ENCODE measurements at regions not wholly inside any gene's neighbourhood (a gene's known extent, or its start where the extent isn't known, plus 50 kb on each side); places are given as distances from the start of the nearest gene placed in this dataset.

- H3K56ac ChIP-seq (replicated peaks; ENCODE audit: insufficient read length, low read depth, low read length): no peak overlapping the region
- H2BK12ac ChIP-seq (ENCODE audit: low read depth, low read length): no peak overlapping the region
- no peak for FAIRE-seq
- H3K23ac ChIP-seq (ENCODE audit: insufficient read length): no peak overlapping the region
- H2BK20ac ChIP-seq (ENCODE audit: low read length): no peak overlapping the region
- peaks cover 0 to 1% (median 0%) of the 10 kb centered on the region in 4 experiments; a peak in 1 of 7 replicates for H3K27me3 ChIP-seq (replicated peaks in 1 of 4; ENCODE audit: control insufficient read depth in 3 of 4, extremely low read depth in 1 of 4, insufficient read depth in 3 of 4, low read length in 3 of 4)
- H3K36me3 ChIP-seq (ENCODE audit: control insufficient read depth in 2 of 4, insufficient read depth in 4 of 4, low read length in 3 of 4): no peaks in the 10 kb centered on the region
- no peaks in the 10 kb centered on the region for H3K79me2 ChIP-seq (ENCODE audit: control insufficient read depth in 1 of 2, insufficient read depth in 2 of 2, low read length in 2 of 2)
- H3K4me3 ChIP-seq (ENCODE audit: extremely low read depth in 1 of 4, insufficient read depth in 2 of 4, low read depth in 3 of 4, low read length in 4 of 4): no peak overlapping the region
- no peaks in the 10 kb centered on the region for H4K20me1 ChIP-seq (replicated peaks in 1 of 2; ENCODE audit: control insufficient read depth in 1 of 2, insufficient read depth in 2 of 2, low read length in 2 of 2)
- no peaks in the 10 kb centered on the region for H3K79me1 ChIP-seq (ENCODE audit: low read depth, low read length)
- no peaks in the 10 kb centered on the region; a peak in 1 of 7 replicates for H3K4me1 ChIP-seq (replicated peaks in 1 of 4; ENCODE audit: control insufficient read depth in 3 of 4, insufficient read depth in 4 of 4, low read length in 3 of 4)
- no peak overlapping the region for H2BK15ac ChIP-seq (ENCODE audit: low read length)
- H2AK5ac ChIP-seq (ENCODE audit: low read depth, low read length): no peak overlapping the region
- no peaks in the 10 kb centered on the region for H3K9me3 ChIP-seq (ENCODE audit: insufficient read depth in 2 of 2, low read depth in 1 of 2, low read length in 1 of 2)
- H3K9ac ChIP-seq (replicated peaks in 1 of 4; ENCODE audit: extremely low read depth in 1 of 4, low read depth in 3 of 4, low read length in 3 of 4): no peak overlapping the region
- no peaks in the 10 kb centered on the region for H3K23me2 ChIP-seq (ENCODE audit: low read depth, low read length)
- H3K27ac ChIP-seq (ENCODE audit: low read depth, low read length): no peak overlapping the region
- WGBS, 2 experiments (ENCODE audit: extremely low coverage in 1 of 2, insufficient coverage in 1 of 2, insufficient read length in 1 of 2, insufficient replicate concordance in 2 of 2, low coverage in 1 of 2, low lambda C conversion rate in 2 of 2, missing lambda C conversion rate in 1 of 2): 87% methylated on average over 2 of the region's 2 CpGs; no CpG with 5 or more reads in 1 of the 2 experiments
- ChIA-PET POLR2A (ENCODE audit: partially characterized antibody) (no interaction called here), CTCF (ENCODE audit: partially characterized antibody) (no interaction called here)
- H4K5ac ChIP-seq (ENCODE audit: insufficient read length, low read depth, low read length): no peak overlapping the region
- no peak overlapping the region for H3K14ac ChIP-seq (ENCODE audit: insufficient read length)
- H4K8ac ChIP-seq (ENCODE audit: extremely low read depth, insufficient read depth, low read length): no peak overlapping the region
- no peak overlapping the region for H3K18ac ChIP-seq (ENCODE audit: extremely low read depth, low read length)
- no peak overlapping the region for H2BK5ac ChIP-seq (ENCODE audit: low read depth, low read length)
- H2BK120ac ChIP-seq (replicated peaks; ENCODE audit: low read depth, low read length): no peak overlapping the region
- no peak overlapping the region for H4K91ac ChIP-seq (replicated peaks; ENCODE audit: insufficient read length, low read length)
- no peak overlapping the region for H3K4ac ChIP-seq (replicated peaks; ENCODE audit: insufficient read length, low read depth, low read length)
- no peak for DNase-seq (ENCODE audit: low read depth in 1 of 2, low spot score in 2 of 2)
- H3K4me2 ChIP-seq (ENCODE audit: insufficient read depth in 1 of 2, low read depth in 2 of 2, low read length in 2 of 2): no peak overlapping the region
- H2AFZ ChIP-seq (ENCODE audit: low read length): no peak overlapping the region
- TF ChIP-seq TEAD4 (IDR thresholded peaks at IDR 0.05; ENCODE audit: low read depth, low read length) (no peak), HDAC2 (IDR thresholded peaks at IDR 0.05; ENCODE audit: borderline replicate concordance in 1 of 2, low read depth in 2 of 2, low read length in 2 of 2) (no peak), SIN3A (conservative IDR thresholded peaks at IDR 0.05 in 1 of 2, IDR thresholded peaks at IDR 0.05 in 1 of 2; ENCODE audit: low read depth in 1 of 2, low read length in 2 of 2) (no peak), POU5F1 (IDR thresholded peaks at IDR 0.05; ENCODE audit: low read depth, low read length) (no peak), KDM5A (IDR thresholded peaks at IDR 0.05; ENCODE audit: low read length) (no peak), MAX (IDR thresholded peaks at IDR 0.05) (no peak), JUN (IDR thresholded peaks at IDR 0.05; ENCODE audit: low read depth, low read length) (no peak), TBP (IDR thresholded peaks at IDR 0.05; ENCODE audit: low read depth, low read length) (no peak), SIRT6 (IDR thresholded peaks at IDR 0.05; ENCODE audit: low read length) (no peak), BCL11A (IDR thresholded peaks at IDR 0.05; ENCODE audit: low read depth in 2 of 2, low read length in 2 of 2) (no peak), FOSL1 (IDR thresholded peaks at IDR 0.05; ENCODE audit: insufficient read depth, low read depth, low read length) (no peak), ATF3 (IDR thresholded peaks at IDR 0.05; ENCODE audit: insufficient read depth, low read depth, low read length) (no peak)
These were observed 149.0 kb upstream of the SPOCK3 start for GRCh38 chr4:167383291-167383690.
